Embryonic facial prominence (tissue), 1 donor: ENCODE measurements at regions not wholly inside any gene's neighbourhood (a gene's known extent, or its start where the extent isn't known, plus 50 kb on each side); places are given as distances from the start of the nearest gene placed in this dataset.

Experiments
- DNase-seq: peaks from one replicate; pipeline ENCODE4 v3.0.0-alpha.2; 2016; ENCODE audit errors: extremely low spot score

GRCh38 chr3:72183489-72183888, 398.5 kb upstream of the PROK2 start:
- no peak for DNase-seq

- DNase-seq, result no peak
Observed at GRCh38 chr3:72182206-72182605, 397.3 kb upstream of the PROK2 start.

DNA sequence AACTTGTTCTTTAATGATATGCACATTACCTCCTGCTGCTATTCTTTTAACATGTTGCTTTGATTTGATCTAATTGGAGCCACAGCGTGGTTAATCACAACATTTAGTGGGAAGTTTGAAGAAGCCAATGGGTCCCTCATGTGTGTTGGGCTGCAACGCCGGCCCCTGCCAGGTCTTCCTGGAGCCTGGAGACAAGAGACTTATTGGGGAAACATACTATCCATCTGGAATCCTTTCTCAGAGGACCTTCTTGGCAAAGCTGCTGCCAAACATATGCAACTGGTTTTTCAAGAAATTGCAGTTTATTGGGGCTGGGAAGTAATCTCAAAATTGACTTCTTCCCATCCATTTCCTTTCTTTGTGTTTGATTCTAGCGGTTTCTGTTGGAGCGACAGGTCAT, 396.3 kb upstream of the PROK2 start:
- DNase-seq, result peak; percentile 61

DNA sequence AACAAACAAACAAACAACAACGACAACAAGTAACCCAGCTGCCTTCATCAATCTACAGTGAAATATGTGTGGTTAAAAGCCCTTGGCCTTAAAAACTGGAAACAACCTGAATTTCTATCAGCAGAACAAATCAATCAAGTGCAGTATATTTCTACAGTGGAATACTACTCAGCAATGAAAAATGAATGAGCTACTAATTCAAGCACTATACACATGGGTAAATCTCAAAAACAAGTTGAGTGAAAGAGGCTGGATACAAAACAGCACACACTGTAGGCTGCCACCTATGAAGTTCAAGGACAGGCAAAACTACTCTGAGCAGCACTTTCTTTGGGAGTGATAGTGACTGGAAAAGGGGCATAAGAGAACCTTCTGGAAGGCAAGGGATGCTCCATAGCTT, 395.5 kb upstream of the PROK2 start:
- DNase-seq, result no peak

DNA sequence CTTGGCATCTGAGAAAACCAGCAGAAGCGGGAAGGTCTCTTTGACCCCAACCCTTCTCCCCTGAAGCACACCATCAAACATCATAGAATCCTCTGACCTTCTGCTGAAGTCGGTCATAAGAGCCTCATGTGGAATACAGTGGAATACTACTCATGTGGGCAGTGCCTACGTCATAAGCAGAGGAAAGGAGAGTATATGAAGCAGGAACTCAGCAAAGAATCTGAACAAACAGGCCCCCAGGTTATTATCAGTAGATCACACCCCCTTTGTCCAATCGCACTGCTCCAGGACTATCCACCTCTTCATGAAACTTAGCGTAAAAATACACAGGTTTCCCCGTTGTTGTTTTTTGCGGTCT, 394.1 kb upstream of the PROK2 start:
- DNase-seq, result no peak

- no peak for DNase-seq
Observed at GRCh38 chr3:72178463-72179106, 393.6 kb upstream of the PROK2 start.

DNA sequence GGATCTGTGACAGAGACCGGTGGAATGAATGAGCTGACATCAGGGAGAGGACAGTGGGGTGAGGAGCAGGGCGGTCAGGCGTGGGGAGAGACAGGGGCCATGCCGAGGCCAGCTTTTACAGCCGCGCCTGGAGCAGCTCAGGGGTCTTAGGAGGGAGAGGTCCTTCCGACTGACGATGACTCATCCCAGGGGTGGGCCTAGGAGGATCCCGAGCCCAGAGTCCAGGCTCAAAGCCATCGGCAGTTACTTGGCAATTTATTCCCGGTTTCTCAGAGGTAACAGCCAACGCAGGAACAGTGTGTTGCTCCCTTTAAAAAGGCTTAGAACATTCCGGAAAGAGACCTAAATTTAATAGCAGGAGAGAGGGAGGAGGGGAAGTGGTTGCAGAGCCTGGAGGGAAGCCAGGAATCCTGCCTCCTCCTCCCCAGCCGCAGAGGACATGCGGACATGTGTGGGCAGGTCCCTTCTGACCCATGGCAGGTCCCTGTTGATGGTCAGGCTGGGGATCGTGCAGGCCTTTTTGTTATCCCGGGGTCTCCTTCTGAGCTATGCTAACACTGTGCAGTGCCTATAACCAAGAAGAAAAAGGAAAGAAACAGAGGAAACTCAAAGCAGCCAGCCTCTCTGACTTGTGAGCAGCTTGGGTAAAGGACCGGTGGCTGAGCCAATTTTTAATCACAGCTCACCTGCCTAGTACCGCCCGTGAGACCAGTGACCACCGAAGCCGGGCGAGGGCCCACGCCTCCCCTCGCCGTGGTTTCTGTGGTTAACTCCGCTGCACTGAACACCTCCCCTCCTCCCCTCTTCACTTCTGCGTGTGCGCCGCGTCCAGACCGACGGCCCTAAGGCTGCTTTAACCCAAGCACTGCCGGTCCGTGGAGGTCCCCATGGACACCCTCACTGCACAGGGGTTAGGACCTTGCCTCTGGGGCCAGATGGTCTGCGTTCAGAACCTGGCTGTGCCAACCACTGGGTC, 392.4 kb upstream of the PROK2 start:
- DNase-seq, result peak; percentile 40

GRCh38 chr3:72176537-72177041, 391.6 kb upstream of the PROK2 start:
- DNase-seq, result no peak

DNA sequence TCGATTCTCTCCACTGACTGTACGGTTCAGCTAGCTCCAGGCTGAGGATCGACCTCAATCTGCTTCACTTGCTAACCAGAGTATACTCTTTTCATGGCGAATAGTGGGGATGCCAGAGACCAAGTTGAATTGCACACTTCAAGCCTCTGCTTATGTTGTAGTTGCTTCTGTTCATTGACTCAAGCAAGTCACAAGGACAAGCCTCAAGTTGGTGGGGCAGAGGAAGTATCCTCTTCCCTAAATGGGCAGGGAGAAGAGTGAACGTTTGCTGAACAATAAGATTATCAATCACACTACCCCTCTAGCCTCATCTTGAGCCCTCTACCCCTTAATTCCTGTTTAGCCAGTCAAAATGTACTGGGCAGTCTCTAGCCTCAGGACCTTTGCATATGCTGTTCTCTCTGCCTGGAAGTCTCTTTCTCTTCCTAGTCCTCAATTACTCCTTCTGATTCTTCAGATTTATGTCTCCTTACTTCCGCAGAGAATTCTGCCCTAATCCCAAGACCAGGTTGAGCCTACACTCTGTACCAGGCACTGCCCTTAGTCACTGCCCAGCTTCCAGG, 390.4 kb upstream of the PROK2 start:
- no peak for DNase-seq

DNA sequence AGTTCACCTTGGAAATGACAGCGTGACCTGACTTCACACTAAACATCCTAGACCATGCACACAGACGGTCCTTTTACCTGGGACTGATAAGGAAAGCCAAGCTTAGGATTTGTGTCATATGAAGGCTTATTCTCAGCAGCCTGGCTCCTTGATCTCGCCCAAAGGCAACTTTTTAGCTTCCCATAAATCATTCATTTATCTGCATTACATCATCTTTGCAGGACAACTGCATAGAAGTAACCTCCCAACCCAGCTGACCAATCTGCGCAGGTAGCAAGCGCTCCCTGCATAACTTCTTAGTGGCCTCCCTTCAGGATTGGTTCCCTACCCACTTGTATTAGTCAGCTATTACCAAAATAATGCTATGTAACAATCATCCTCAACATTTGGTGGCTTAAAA, 389.9 kb upstream of the PROK2 start:
- DNase-seq, result no peak

DNA sequence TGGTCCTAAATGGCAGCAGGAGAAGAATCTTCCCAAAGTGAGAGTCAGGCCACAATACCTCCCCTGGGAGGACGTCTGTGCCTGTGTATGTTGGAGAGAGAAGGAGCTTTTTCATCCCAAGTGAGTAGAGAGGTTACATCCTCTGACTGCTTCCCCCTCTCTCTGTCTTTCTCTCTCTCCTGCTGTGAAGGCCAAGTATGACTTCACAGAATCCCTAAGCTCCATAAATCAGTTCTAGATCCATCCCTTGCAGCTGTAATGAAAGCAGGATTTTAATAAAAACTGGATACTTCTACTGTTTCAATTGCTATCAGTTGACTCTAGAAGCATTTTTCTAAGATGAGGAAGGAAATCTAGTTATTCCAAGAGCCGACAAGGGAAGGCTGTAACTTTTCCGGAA, 389.1 kb upstream of the PROK2 start:
- DNase-seq, result no peak

DNA sequence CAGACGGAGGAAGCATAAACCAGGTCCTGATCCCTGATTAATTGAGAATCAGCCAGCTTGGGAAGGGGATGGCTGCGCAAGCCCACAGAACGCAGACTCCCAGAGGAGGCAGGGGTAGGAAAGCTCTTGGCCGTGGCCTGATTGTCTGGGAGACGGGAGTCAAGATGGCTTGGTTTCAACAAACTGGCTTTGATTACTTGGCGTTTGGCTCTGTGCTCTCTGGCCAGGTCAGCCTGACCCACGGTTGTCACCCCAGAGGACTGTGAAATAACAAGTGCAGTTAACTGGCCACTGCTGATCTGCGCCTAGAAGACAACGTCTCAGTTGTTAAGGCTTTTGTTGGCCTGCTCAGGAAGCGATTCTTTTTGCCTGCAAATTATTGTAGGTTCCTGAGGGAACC, 387.0 kb upstream of the PROK2 start:
- DNase-seq, result no peak

DNA sequence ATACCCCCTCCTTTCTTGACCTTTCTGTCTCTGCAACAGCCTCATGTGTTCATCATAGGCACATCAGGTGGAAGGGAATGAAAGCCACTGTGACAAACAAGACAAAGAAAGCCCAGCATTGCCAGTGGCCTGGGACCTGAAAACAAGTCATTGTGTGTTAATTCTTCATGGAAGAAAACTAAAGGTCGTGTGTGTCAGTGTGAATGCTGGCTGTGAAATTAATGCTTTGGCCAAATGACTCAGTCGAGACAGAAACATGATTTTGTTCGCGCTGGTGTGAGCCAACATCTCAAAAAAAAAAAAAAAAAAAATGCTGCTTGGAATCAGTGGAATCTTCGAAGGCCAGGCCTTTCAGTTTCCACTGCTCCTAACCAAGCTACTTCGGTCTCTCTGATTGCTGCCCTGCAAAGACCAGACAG, 386.5 kb upstream of the PROK2 start:
- no peak for DNase-seq

GRCh38 chr3:72169561-72170472, 384.9 kb upstream of the PROK2 start:
- DNase-seq, result no peak

DNA sequence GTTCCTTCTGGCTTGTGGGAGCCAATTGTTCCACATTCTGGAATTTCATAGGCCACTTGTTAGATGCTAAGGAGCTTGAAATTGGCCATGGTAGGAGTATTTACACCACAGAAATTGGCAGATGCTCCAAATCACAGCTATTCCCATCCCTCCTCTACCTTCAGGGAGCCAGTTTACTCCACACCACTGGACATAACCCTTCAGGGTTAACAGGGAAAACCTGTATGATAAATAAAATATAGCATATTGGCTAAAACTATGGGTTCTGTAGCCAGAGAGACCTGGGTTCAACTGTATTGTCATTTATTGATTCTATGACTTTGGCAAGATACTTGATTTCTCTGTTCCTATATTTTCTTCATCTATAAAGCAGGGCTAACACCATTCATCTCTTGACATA, 384.2 kb upstream of the PROK2 start:
- no peak for DNase-seq

GRCh38 chr3:72165808-72166207, 380.9 kb upstream of the PROK2 start:
- no peak for DNase-seq

DNA sequence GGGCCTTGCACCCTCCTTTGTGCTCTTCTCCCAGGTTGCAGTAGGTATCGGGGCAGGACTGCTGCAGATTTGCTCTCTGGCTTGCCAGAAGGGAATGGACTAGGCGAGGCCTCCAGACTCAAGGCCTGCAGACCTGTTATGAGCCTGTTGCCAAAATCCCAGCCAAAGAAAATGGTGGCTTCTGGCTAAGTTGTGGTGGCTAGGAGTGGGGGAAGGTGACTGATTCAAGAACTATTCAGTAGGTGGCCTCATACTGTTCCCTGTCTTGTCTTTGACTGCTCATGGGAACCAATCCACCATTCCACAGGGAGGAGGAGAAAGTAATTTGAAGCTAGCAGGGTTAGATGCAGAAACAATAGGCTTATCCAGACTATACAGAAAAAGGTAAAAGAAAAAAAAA, 380.4 kb upstream of the PROK2 start:
- DNase-seq, result no peak

DNA sequence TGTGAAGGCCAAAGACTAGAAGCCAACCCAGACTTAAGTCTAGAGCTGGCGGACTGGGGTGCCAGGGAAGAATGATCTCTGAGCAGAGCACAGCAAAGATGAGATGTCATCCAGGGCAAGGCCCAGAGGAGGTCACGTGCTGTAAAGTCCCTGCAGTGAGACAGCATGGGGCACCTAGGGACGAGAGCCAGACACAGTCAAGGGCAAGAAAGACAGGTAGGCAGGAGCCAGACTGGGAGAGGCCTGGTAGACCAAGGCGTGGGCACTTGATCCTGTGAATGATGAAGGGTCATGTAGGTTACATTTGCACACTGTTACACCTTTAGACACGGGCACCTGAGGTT, 379.7 kb upstream of the PROK2 start:
- DNase-seq, result no peak

GRCh38 chr3:72163809-72164634, 379.1 kb upstream of the PROK2 start:
- no peak for DNase-seq

GRCh38 chr3:72162649-72163184, 377.8 kb upstream of the PROK2 start:
- DNase-seq, result no peak
